SK-N-MC (cell line): ENCODE measurements at regions not wholly inside any gene's neighbourhood (a gene's known extent, or its start where the extent isn't known, plus 50 kb on each side); places are given as distances from the start of the nearest gene placed in this dataset.

ENCODE experiments used
- EZH2 ChIP-seq: fragments of 200-600 bp; sonication (generic); IDR thresholded peaks from one replicate; pipeline ENCODE4 v1.6.1; 2017; ENCODE audit warnings: antibody characterized with exemption
- FOXP2 ChIP-seq: optimal IDR thresholded peaks from 2 replicates; pipeline ENCODE3; 2011; ENCODE audit warnings: mild to moderate bottlenecking, moderate library complexity; ENCODE audit not compliant: insufficient read depth; ENCODE audit errors: extremely low read length, control extremely low read depth
- POLR2AphosphoS5 ChIP-seq: IDR thresholded peaks from 2 replicates; pipeline ENCODE4 v1.6.1; 2012; ENCODE audit warnings: mild to moderate bottlenecking, low read depth, low read length, borderline replicate concordance

DNA sequence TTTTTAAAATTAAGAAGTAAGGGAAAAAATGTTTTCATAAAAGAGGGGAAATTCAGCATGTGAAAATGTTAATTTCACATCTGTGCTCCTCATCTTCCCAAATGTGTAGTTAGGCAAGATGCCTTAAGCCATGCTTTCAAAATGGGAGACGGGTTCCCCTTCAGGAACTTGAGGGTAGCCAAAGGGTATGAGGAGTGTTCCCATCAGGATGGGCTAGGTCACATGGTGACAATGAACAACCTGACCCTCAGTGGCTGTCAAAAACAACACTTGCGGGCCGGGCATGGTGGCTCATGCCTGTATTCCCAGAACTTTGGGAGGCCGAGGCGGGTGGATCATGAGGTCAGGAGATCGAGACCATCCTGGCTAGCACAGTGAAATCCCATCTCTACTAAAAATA is 178.0 kb downstream of the ACTL7B start:
- TF ChIP-seq EZH2 (no peak), POLR2AphosphoS5 (no peak), FOXP2 (no peak)
